Adrenal gland (tissue), 9 donors: ENCODE measurements at regions not wholly inside any gene's neighbourhood (a gene's known extent, or its start where the extent isn't known, plus 50 kb on each side); places are given as distances from the start of the nearest gene placed in this dataset.

Experiments used
- DNase-seq, 7 donors: peaks; one replicate each; pipeline ENCODE4 v3.0.0-alpha.2; 2019 to 2020
- H3K27ac ChIP-seq, 5 donors: fragments of 200-600 bp; sonication (generic) in 4 of 5; 1 replicate in 3 of 5; 2 replicates in 2 of 5; pipeline versions ENCODE4 v1.5.1 to v1.8.0; 2016 to 2020; ENCODE audit warnings: mild to moderate bottlenecking in 1 of 5
- H3K27me3 ChIP-seq: fragments of 200-600 bp; 2 replicates; pipeline ENCODE4 v1.8.0; 2021
- H3K36me3 ChIP-seq, 2 donors: fragments of 200-600 bp; replicated peaks in 1 of 2; 1 replicate in 1 of 2; 2 replicates in 1 of 2; pipeline versions ENCODE4 v1.5.1 to v1.8.0; 2018 to 2022
- H3K4me1 ChIP-seq, 2 donors: fragments of 200-600 bp; replicated peaks in 1 of 2; 1 replicate in 1 of 2; 2 replicates in 1 of 2; pipeline versions ENCODE4 v1.5.1 to v1.8.0; 2018 to 2021
- H3K4me3 ChIP-seq, 4 donors: fragments of 200-600 bp; sonication (generic) in 3 of 4; one replicate each; pipeline ENCODE4 v1.5.1; 2016 to 2018
- H3K9me3 ChIP-seq, 3 donors: fragments of 200-600 bp; sonication (generic) in 1 of 3; replicated peaks in 1 of 3; 1 replicate in 2 of 3; 2 replicates in 1 of 3; pipeline versions ENCODE4 v1.5.1 to v1.8.0; 2016 to 2021
- CTCF ChIP-seq, 6 experiments: fragments of 450-650 bp in 4 of 6; fragments of 200-600 bp in 2 of 6; sonication (generic) in 1 of 6; IDR thresholded peaks; 1 replicate in 5 of 6; 2 replicates in 1 of 6; pipeline versions ENCODE4 v1.5.1 to v1.8.0; 2016 to 2021; ENCODE audit warnings: antibody characterized with exemption in 6 of 6, mild to moderate bottlenecking in 2 of 6, moderate library complexity in 1 of 6
- POLR2A ChIP-seq, 2 donors: fragments of 450-650 bp; IDR thresholded peaks; one replicate each; pipeline ENCODE4 v1.6.1; 2017; ENCODE audit warnings: antibody characterized with exemption in 2 of 2, mild to moderate bottlenecking in 2 of 2, moderate library complexity in 1 of 2
- WGBS, 4 donors: extraction: QIAGEN DNeasy Blood & Tissue Kit in 2 of 4; methylation state at CpG; one replicate each; pipeline versions ENCODE4 v1.1.5 to v1.1.7; 2013 to 2017; 5-methylcytosine and 5-hydroxymethylcytosine counted together
- intact Hi-C, 2 donors: fragments of 100-400 bp; cut with DNase I; formaldehyde crosslinking; loops; one replicate each; pipeline versions ENCODE4 v1.14.1 to v1.15.0; 2022 to 2023
- donor health status: healthy with polysubstance abuse.
- donor health status: Bipolar disorder and iron deficiency.
- donor health status: DM: yes; HTN: yes; CAD: no.
- donor health status: DM: no; HTN: no; CAD: no.
- donor health status: DM: no; HTN: no; CAD: no.

GRCh38 chr13:91111476-91112200 lies 235.8 kb upstream of the MIR17HG start:
- 60 to 72% (median 66%) methylated on average over 6 of the region's 6 CpGs for WGBS, 4 donors
- no peaks in the 10 kb centered on the region for H3K36me3 ChIP-seq
- H3K4me1 ChIP-seq, result no peaks in the 10 kb centered on the region
- H3K27me3 ChIP-seq, result no peaks in the 10 kb centered on the region
- H3K27ac ChIP-seq, result no peak overlapping the region
- no peak overlapping the region for H3K4me3 ChIP-seq
- DNase-seq, result no peak
- H3K9me3 ChIP-seq, result no peaks in the 10 kb centered on the region
- intact Hi-C loops, result no loop called here
- TF ChIP-seq CTCF (IDR thresholded peaks at IDR 0.05) (no peak), POLR2A (IDR thresholded peaks at IDR 0.05) (no peak)

- no peaks in the 10 kb centered on the region for H3K9me3 ChIP-seq
- 63 to 76% (median 68%) methylated on average over 7 of the region's 7 CpGs for WGBS, 4 donors
- H3K36me3 ChIP-seq, result no peaks in the 10 kb centered on the region
- H3K27ac ChIP-seq, result no peak overlapping the region
- intact Hi-C loops, result no loop called here
- no peak for DNase-seq
- no peak overlapping the region for H3K4me3 ChIP-seq
- H3K27me3 ChIP-seq, result no peaks in the 10 kb centered on the region
- TF ChIP-seq CTCF (IDR thresholded peaks at IDR 0.05) (no peak), POLR2A (IDR thresholded peaks at IDR 0.05) (no peak)
- H3K4me1 ChIP-seq, result no peaks in the 10 kb centered on the region
Observed at GRCh38 chr13:91112201-91112923, 235.1 kb upstream of the MIR17HG start.

- Histone ChIP-seq H3K27me3 (no peaks in the 10 kb centered on the region), H3K9me3 (no peaks in the 10 kb centered on the region), H3K27ac (no peak overlapping the region), H3K36me3 (no peaks in the 10 kb centered on the region), H3K4me3 (no peak overlapping the region), H3K4me1 (no peaks in the 10 kb centered on the region)
- intact Hi-C loops, result no loop called here
- DNase-seq, result no peak
- no peak for TF ChIP-seq CTCF (IDR thresholded peaks at IDR 0.05)
- no peak for TF ChIP-seq POLR2A (IDR thresholded peaks at IDR 0.05)
- WGBS, 4 donors, result 82 to 86% (median 83%) methylated on average over 1 of the region's 1 CpG
Observed at GRCh38 chr13:91112924-91113277, 234.6 kb upstream of the MIR17HG start.

GRCh38 chr13:91115776-91116175 lies 231.7 kb upstream of the MIR17HG start:
- intact Hi-C loops, result no loop called here
- Histone ChIP-seq H3K9me3 (no peaks in the 10 kb centered on the region), H3K4me1 (no peaks in the 10 kb centered on the region), H3K4me3 (no peak overlapping the region), H3K27ac (no peak overlapping the region), H3K36me3 (no peaks in the 10 kb centered on the region), H3K27me3 (no peaks in the 10 kb centered on the region)
- no peak for TF ChIP-seq POLR2A (IDR thresholded peaks at IDR 0.05)
- no peak for TF ChIP-seq CTCF (IDR thresholded peaks at IDR 0.05)
- 63 to 77% (median 66%) methylated on average over 1 of the region's 1 CpG for WGBS, 4 donors
- DNase-seq, result no peak
